ENCODE measurements at regions not wholly inside any gene's neighbourhood (a gene's known extent, or its start where the extent isn't known, plus 50 kb on each side); places are given as distances from the start of the nearest gene placed in this dataset.

- TF ChIP-seq POLR2AphosphoS5 (IDR thresholded peaks at IDR 0.05; ENCODE audit: low read depth, low read length): no peak
Observed at GRCh38 chr20:10951216-10951615, 277.4 kb upstream of the JAG1 start.

DNA sequence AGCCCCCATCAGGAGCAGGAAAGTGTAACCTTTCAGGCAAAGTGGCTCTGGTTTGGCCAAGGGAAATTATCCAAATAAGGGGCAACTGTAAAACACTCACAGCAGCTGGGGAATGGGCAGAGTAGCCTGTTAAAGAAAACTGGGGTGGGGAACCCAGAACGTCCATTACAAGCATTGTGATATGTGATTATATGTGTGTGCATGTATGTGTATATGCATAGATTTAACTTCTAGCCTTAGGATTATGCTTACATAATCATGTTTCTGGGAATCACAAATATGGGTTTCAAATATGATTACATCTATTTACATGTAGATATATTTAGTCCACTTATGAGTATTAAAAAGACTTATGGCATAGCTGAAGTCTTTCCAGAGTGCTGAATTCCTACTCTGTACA is 278.1 kb upstream of the JAG1 start:
- TF ChIP-seq REST (IDR thresholded peaks at IDR 0.05; ENCODE audit: insufficient read depth in 1 of 2, low read depth in 2 of 2, low read length in 2 of 2) (no peak), POLR2AphosphoS5 (IDR thresholded peaks at IDR 0.05; ENCODE audit: low read depth, low read length) (no peak), TAF1 (IDR thresholded peaks at IDR 0.05; ENCODE audit: borderline replicate concordance, insufficient read depth, low read length) (no peak), FOXP2 (optimal IDR thresholded peaks at IDR 0.05; ENCODE audit: borderline replicate concordance, extremely low read depth, extremely low read length, insufficient read depth) (no peak), SIN3A (IDR thresholded peaks at IDR 0.05; ENCODE audit: borderline replicate concordance, insufficient read depth, low read length) (no peak)

GRCh38 chr20:10953437-10953836 is 279.6 kb upstream of the JAG1 start:
- TF ChIP-seq REST (IDR thresholded peaks at IDR 0.05; ENCODE audit: insufficient read depth in 1 of 2, low read depth in 2 of 2, low read length in 2 of 2): no peak
- TF ChIP-seq TAF1 (IDR thresholded peaks at IDR 0.05; ENCODE audit: borderline replicate concordance, insufficient read depth, low read length): no peak
- no peak for TF ChIP-seq SIN3A (IDR thresholded peaks at IDR 0.05; ENCODE audit: borderline replicate concordance, insufficient read depth, low read length)
- no peak for TF ChIP-seq POLR2AphosphoS5 (IDR thresholded peaks at IDR 0.05; ENCODE audit: low read depth, low read length)

DNA sequence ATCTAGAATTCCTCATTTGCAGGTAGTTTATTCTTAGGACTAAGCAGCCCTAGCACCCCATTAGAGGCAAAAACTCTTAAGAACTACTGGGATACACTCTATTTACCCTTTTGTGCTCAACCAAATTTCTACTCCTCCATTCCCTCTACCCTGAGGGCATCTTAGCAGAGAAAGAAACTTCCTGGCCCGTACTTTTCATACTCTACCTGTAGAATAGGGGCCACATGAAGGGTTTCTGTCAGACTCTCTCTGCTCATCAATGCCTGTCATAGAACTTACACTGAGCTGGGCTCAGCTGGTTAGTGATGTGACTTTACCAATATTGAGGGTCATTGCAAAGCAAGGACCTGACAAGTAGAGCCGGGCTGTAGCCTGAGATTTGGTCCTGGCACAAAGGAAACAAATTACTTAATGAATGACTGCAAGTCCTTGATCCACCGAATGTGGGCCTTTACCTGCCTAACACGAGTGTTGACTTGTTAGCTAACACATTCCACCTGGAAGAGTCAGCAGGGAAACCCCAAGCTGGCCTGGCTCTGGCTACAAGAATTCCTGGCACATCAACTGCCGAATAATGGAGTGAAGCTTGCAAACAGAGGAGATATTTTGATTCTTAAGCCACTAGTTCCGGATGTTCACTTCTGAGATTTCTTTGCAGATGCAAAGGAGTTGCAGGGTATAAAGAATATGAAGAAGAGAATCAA is 280.5 kb upstream of the JAG1 start:
- no peak for TF ChIP-seq POLR2AphosphoS5 (IDR thresholded peaks at IDR 0.05; ENCODE audit: low read depth, low read length)
- TF ChIP-seq SIN3A (IDR thresholded peaks at IDR 0.05; ENCODE audit: borderline replicate concordance, insufficient read depth, low read length): no peak
- TF ChIP-seq REST (IDR thresholded peaks at IDR 0.05; ENCODE audit: insufficient read depth in 1 of 2, low read depth in 2 of 2, low read length in 2 of 2): no peak
- TF ChIP-seq TAF1 (IDR thresholded peaks at IDR 0.05; ENCODE audit: borderline replicate concordance, insufficient read depth, low read length): no peak
- no peak for TF ChIP-seq FOXP2 (optimal IDR thresholded peaks at IDR 0.05; ENCODE audit: borderline replicate concordance, extremely low read depth, extremely low read length, insufficient read depth)

GRCh38 chr20:10954908-10955580 is 281.2 kb upstream of the JAG1 start:
- TF ChIP-seq POLR2AphosphoS5 (IDR thresholded peaks at IDR 0.05; ENCODE audit: low read depth, low read length): no peak
- no peak for TF ChIP-seq REST (IDR thresholded peaks at IDR 0.05; ENCODE audit: insufficient read depth in 1 of 2, low read depth in 2 of 2, low read length in 2 of 2)
- no peak for TF ChIP-seq TAF1 (IDR thresholded peaks at IDR 0.05; ENCODE audit: borderline replicate concordance, insufficient read depth, low read length)
- no peak for TF ChIP-seq SIN3A (IDR thresholded peaks at IDR 0.05; ENCODE audit: borderline replicate concordance, insufficient read depth, low read length)
- TF ChIP-seq FOXP2 (optimal IDR thresholded peaks at IDR 0.05; ENCODE audit: borderline replicate concordance, extremely low read depth, extremely low read length, insufficient read depth): no peak
